ENCODE measurements at regions not wholly inside any gene's neighbourhood (a gene's known extent, or its start where the extent isn't known, plus 50 kb on each side); places are given as distances from the start of the nearest gene placed in this dataset.
A peak's percentile ranks its signal among the peaks of the same experiment; 100 is the strongest.

- peaks cover 0 to 5% (median 0%) of the 10 kb centered on the region in 5 donors for H3K4me1 ChIP-seq (ENCODE audit: control insufficient read depth in 5 of 5, insufficient read depth in 5 of 5, low read length in 5 of 5)
- no peaks in the 10 kb centered on the region for H3K36me3 ChIP-seq (ENCODE audit: control insufficient read depth in 4 of 4, insufficient read depth in 4 of 4, low read length in 4 of 4)
- H3K9ac ChIP-seq (ENCODE audit: insufficient read depth in 1 of 2, low read length in 2 of 2), result no peak overlapping the region
- no peak for TF ChIP-seq CTCF (IDR thresholded peaks at IDR 0.05; ENCODE audit: control extremely low read depth, extremely low read depth)
- H3K27ac ChIP-seq (ENCODE audit: low read depth in 1 of 2, low read length in 1 of 2), result no peak overlapping the region
- H3K9me3 ChIP-seq (ENCODE audit: control insufficient read depth in 4 of 4, insufficient read depth in 3 of 4, low read length in 3 of 4), result peaks cover 0 to 2% (median under 1%) of the 10 kb centered on the region in 4 donors
- ATAC-seq (ENCODE audit: insufficient read depth, low FRiP score) (no peak), DNase-seq (no peak)
- H3K4me3 ChIP-seq, result no peak overlapping the region
- no peaks in the 10 kb centered on the region for H3K27me3 ChIP-seq (ENCODE audit: control insufficient read depth in 3 of 3, insufficient read depth in 3 of 3, low read length in 2 of 3)
- WGBS, 2 donors, result 86 to 94% methylated on average over 2 of the region's 2 CpGs
Observed at GRCh38 chr3:137066092-137066491, 108.3 kb downstream of the IL20RB start.

GRCh38 chr3:137071104-137071503 is 113.3 kb downstream of the IL20RB start:
- H3K27ac ChIP-seq (ENCODE audit: low read depth in 1 of 2, low read length in 1 of 2), result no peak overlapping the region
- peak in 1 of 3 donors; percentile 16 for DNase-seq
- H3K27me3 ChIP-seq (ENCODE audit: control insufficient read depth in 3 of 3, insufficient read depth in 3 of 3, low read length in 2 of 3), result no peaks in the 10 kb centered on the region
- H3K36me3 ChIP-seq (ENCODE audit: control insufficient read depth in 4 of 4, insufficient read depth in 4 of 4, low read length in 4 of 4), result no peaks in the 10 kb centered on the region
- TF ChIP-seq CTCF (IDR thresholded peaks at IDR 0.05; ENCODE audit: control extremely low read depth, extremely low read depth), result no peak
- peaks cover 0 to 4% (median 0%) of the 10 kb centered on the region in 5 donors for H3K4me1 ChIP-seq (ENCODE audit: control insufficient read depth in 5 of 5, insufficient read depth in 5 of 5, low read length in 5 of 5)
- H3K4me3 ChIP-seq, result no peak overlapping the region
- no peak overlapping the region for H3K9ac ChIP-seq (ENCODE audit: insufficient read depth in 1 of 2, low read length in 2 of 2)
- no peak for ATAC-seq (ENCODE audit: insufficient read depth, low FRiP score)
- no peaks in the 10 kb centered on the region for H3K9me3 ChIP-seq (ENCODE audit: control insufficient read depth in 4 of 4, insufficient read depth in 3 of 4, low read length in 3 of 4)
- 23 to 30% methylated on average over 1 of the region's 1 CpG for WGBS, 2 donors

GRCh38 chr3:137075020-137075419 is 117.2 kb downstream of the IL20RB start:
- Histone ChIP-seq H3K9ac (ENCODE audit: insufficient read depth in 1 of 2, low read length in 2 of 2) (no peak overlapping the region), H3K27ac (ENCODE audit: low read depth in 1 of 2, low read length in 1 of 2) (no peak overlapping the region), H3K4me3 (no peak overlapping the region), H3K36me3 (ENCODE audit: control insufficient read depth in 4 of 4, insufficient read depth in 4 of 4, low read length in 4 of 4) (no peaks in the 10 kb centered on the region), H3K4me1 (ENCODE audit: control insufficient read depth in 5 of 5, insufficient read depth in 5 of 5, low read length in 5 of 5) (no peaks in the 10 kb centered on the region), H3K9me3 (ENCODE audit: control insufficient read depth in 4 of 4, insufficient read depth in 3 of 4, low read length in 3 of 4) (no peaks in the 10 kb centered on the region), H3K27me3 (ENCODE audit: control insufficient read depth in 3 of 3, insufficient read depth in 3 of 3, low read length in 2 of 3) (no peaks in the 10 kb centered on the region)
- no peak for TF ChIP-seq CTCF (IDR thresholded peaks at IDR 0.05; ENCODE audit: control extremely low read depth, extremely low read depth)
- DNase-seq, result no peak
- no peak for ATAC-seq (ENCODE audit: insufficient read depth, low FRiP score)
- 82 to 88% methylated on average over 2 of the region's 2 CpGs for WGBS, 2 donors

- no peak for ATAC-seq (ENCODE audit: insufficient read depth, low FRiP score)
- no peak overlapping the region for H3K27ac ChIP-seq (ENCODE audit: low read depth in 1 of 2, low read length in 1 of 2)
- DNase-seq, result no peak
- H3K9me3 ChIP-seq (ENCODE audit: control insufficient read depth in 4 of 4, insufficient read depth in 3 of 4, low read length in 3 of 4), result no peaks in the 10 kb centered on the region
- no peaks in the 10 kb centered on the region for H3K36me3 ChIP-seq (ENCODE audit: control insufficient read depth in 4 of 4, insufficient read depth in 4 of 4, low read length in 4 of 4)
- H3K9ac ChIP-seq (ENCODE audit: insufficient read depth in 1 of 2, low read length in 2 of 2), result no peak overlapping the region
- TF ChIP-seq CTCF (IDR thresholded peaks at IDR 0.05; ENCODE audit: control extremely low read depth, extremely low read depth), result no peak
- H3K27me3 ChIP-seq (ENCODE audit: control insufficient read depth in 3 of 3, insufficient read depth in 3 of 3, low read length in 2 of 3), result no peaks in the 10 kb centered on the region
- H3K4me3 ChIP-seq, result no peak overlapping the region
- no peaks in the 10 kb centered on the region for H3K4me1 ChIP-seq (ENCODE audit: control insufficient read depth in 5 of 5, insufficient read depth in 5 of 5, low read length in 5 of 5)
- 81 to 86% methylated on average over 2 of the region's 2 CpGs for WGBS, 2 donors
Observed at GRCh38 chr3:137078040-137078439, 120.3 kb downstream of the IL20RB start.

Data from lung (tissue), 11 donors.